ENCODE measurements at regions not wholly inside any gene's neighbourhood (a gene's known extent, or its start where the extent isn't known, plus 50 kb on each side); places are given as distances from the start of the nearest gene placed in this dataset.

GRCh38 chr20:7226156-7226555, 458.7 kb downstream of the BMP2 start:
- TF ChIP-seq, protein P1, sequence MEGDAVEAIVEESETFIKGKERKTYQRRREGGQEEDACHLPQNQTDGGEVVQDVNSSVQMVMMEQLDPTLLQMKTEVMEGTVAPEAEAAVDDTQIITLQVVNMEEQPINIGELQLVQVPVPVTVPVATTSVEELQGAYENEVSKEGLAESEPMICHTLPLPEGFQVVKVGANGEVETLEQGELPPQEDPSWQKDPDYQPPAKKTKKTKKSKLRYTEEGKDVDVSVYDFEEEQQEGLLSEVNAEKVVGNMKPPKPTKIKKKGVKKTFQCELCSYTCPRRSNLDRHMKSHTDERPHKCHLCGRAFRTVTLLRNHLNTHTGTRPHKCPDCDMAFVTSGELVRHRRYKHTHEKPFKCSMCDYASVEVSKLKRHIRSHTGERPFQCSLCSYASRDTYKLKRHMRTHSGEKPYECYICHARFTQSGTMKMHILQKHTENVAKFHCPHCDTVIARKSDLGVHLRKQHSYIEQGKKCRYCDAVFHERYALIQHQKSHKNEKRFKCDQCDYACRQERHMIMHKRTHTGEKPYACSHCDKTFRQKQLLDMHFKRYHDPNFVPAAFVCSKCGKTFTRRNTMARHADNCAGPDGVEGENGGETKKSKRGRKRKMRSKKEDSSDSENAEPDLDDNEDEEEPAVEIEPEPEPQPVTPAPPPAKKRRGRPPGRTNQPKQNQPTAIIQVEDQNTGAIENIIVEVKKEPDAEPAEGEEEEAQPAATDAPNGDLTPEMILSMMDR (conservative IDR thresholded peaks at IDR 0.05; ENCODE audit: low read length) = no peak
- TF ChIP-seq EZH2phosphoT487 (IDR thresholded peaks at IDR 0.05; ENCODE audit: borderline replicate concordance) = no peak
